ENCODE measurements at regions not wholly inside any gene's neighbourhood (a gene's known extent, or its start where the extent isn't known, plus 50 kb on each side); places are given as distances from the start of the nearest gene placed in this dataset.

- DNase-seq (ENCODE audit: low read depth) = no peak
Measured at GRCh38 chr15:29917600-29918597, 95.6 kb upstream of the TJP1 start.

GRCh38 chr15:29914511-29914926 lies 92.3 kb upstream of the TJP1 start:
- no peak for DNase-seq (ENCODE audit: low read depth)

- no peak for DNase-seq (ENCODE audit: low read depth)
Measured at GRCh38 chr15:29913528-29914135, 91.4 kb upstream of the TJP1 start.

- DNase-seq (ENCODE audit: low read depth) = no peak
Measured at GRCh38 chr15:29911705-29912104, 89.4 kb upstream of the TJP1 start.

GRCh38 chr15:29910068-29910467 lies 87.8 kb upstream of the TJP1 start:
- no peak for DNase-seq (ENCODE audit: low read depth)

GRCh38 chr15:29904757-29905417 lies 82.6 kb upstream of the TJP1 start:
- peak; percentile 23 for DNase-seq (ENCODE audit: low read depth)

GRCh38 chr15:29903785-29904464 lies 81.7 kb upstream of the TJP1 start:
- no peak for DNase-seq (ENCODE audit: low read depth)

- DNase-seq (ENCODE audit: low read depth) = no peak
Measured at GRCh38 chr15:29903028-29903427, 80.8 kb upstream of the TJP1 start.

GRCh38 chr15:29900237-29901189 lies 78.2 kb upstream of the TJP1 start:
- DNase-seq (ENCODE audit: low read depth) = no peak

GRCh38 chr15:29896062-29896461 lies 73.8 kb upstream of the TJP1 start:
- no peak for DNase-seq (ENCODE audit: low read depth)

GRCh38 chr15:29891096-29891457 lies 68.8 kb upstream of the TJP1 start:
- DNase-seq (ENCODE audit: low read depth) = no peak

- no peak for DNase-seq (ENCODE audit: low read depth)
Measured at GRCh38 chr15:29890336-29891095, 68.2 kb upstream of the TJP1 start.

GRCh38 chr15:29889542-29890329 lies 67.5 kb upstream of the TJP1 start:
- DNase-seq (ENCODE audit: low read depth) = peak; percentile 31

GRCh38 chr15:29888646-29889045 lies 66.4 kb upstream of the TJP1 start:
- DNase-seq (ENCODE audit: low read depth) = peak; percentile 26

GRCh38 chr15:29887721-29888120 lies 65.5 kb upstream of the TJP1 start:
- DNase-seq (ENCODE audit: low read depth) = no peak

GRCh38 chr15:29885183-29885582 lies 62.9 kb upstream of the TJP1 start:
- DNase-seq (ENCODE audit: low read depth) = no peak

- no peak for DNase-seq (ENCODE audit: low read depth)
Measured at GRCh38 chr15:29883126-29883525, 60.9 kb upstream of the TJP1 start.

GRCh38 chr15:29880886-29881285 lies 58.6 kb upstream of the TJP1 start:
- no peak for DNase-seq (ENCODE audit: low read depth)

GRCh38 chr15:29880341-29880740 lies 58.1 kb upstream of the TJP1 start:
- DNase-seq (ENCODE audit: low read depth) = no peak
